ENCODE measurements at regions not wholly inside any gene's neighbourhood (a gene's known extent, or its start where the extent isn't known, plus 50 kb on each side); places are given as distances from the start of the nearest gene placed in this dataset.
"Not testable (repeated sequence)": the region's sequence is repeated elsewhere in the genome, so short reads cannot be mapped to it uniquely, and the experiment has no call there.

GRCh38 chr13:90732049-90732448, 615.4 kb upstream of the MIR17HG start:
- no peak for DNase-seq

DNA sequence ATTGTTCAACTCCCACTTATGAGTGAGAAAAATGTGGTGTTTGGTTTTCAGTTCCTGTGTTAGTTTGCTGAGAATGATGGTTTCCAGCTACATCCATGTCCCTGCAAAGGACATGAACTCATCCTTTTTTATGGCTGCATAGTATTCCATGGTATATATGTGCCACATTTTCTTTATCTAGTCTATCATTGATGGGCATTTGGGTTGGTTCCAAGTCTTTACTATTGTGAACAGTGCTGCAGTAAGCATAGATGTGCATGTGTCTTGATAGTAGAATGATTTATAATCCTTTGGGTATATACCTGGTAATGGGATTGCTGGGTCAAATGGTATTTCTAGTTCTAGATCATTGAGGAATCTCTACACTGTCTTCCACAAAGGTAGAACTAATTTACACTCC, 613.0 kb upstream of the MIR17HG start:
- DNase-seq: not testable (repeated sequence)

DNA sequence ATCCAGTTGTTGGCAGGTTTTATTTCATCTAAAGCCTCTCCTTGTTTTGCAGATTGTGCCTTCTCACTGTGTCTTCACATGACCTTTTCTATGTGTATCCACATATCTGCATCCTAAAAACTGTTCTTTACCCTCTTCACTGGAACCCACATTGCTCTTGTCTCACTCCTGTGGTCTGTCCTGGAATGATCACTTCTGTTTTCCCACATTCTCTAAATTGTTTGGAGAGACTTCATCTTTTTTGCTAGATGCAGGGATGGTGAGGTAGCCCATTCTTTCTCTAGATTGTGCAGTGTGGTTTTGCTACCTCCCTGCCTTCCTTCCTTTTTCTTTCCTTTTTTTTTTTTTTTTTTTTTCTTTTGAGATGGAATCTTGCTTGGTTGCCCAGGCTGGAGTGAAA, 608.6 kb upstream of the MIR17HG start:
- no peak for DNase-seq

DNA sequence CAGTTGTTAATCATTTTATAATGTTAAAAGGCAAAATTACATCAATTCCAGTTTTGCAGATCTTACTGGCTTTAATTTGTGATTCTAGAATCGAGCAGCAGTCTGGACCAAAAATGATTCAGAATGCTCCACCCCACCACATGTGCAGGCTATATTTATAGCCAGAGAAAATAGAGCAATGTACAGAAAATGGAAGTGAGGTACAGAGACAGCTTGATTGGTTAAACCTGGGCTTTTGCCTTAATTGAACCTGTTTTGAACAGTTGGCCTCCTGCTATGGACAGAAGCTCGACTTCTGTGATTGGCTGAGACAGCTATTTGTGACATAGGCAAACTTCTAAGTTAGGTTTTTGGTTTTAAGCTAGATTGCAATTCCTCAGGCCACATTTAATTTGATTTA, 607.4 kb upstream of the MIR17HG start:
- DNase-seq: no peak

GRCh38 chr13:90742381-90742780, 605.1 kb upstream of the MIR17HG start:
- no peak for DNase-seq

DNA sequence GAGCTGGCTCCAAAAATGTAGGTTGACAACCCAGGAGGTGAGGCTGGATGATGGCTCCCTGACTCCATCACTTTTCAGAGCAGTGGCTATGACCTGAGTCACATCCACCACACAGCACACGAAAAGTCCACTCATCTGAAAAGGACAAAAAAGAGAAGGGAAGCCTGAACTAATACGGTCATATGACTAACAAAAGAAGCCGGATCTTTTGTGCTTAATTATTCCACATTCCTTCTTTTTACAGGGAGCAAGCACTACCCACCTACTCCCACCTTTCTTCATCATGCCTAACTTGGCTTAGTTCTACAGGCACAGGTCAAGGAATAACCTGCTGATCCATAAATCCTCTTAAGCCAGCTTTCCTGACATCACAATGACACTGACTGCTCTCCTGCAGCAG, 601.3 kb upstream of the MIR17HG start:
- no peak for DNase-seq

- DNase-seq: no peak
Observed at GRCh38 chr13:90750021-90750420, 597.5 kb upstream of the MIR17HG start.

DNA sequence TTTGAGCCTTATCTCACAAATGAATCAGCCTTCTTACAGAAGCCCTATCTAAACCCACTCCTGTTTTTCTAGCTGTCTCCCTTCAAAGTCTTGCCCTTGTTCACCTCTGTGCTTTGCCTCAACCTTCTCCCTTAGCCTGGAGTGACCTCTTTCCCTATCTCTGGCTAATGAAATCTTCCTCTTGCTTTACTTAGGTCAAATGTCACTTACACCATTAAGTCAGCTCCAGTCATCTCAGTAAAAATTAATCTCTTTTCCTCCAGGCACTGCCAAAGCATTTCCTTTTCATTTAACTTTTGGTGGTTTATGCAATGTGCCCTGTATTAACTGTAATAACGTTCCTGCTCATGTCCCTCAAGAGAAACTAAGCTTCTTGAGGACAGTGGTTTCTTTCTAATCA, 596.5 kb upstream of the MIR17HG start:
- DNase-seq: no peak

DNA sequence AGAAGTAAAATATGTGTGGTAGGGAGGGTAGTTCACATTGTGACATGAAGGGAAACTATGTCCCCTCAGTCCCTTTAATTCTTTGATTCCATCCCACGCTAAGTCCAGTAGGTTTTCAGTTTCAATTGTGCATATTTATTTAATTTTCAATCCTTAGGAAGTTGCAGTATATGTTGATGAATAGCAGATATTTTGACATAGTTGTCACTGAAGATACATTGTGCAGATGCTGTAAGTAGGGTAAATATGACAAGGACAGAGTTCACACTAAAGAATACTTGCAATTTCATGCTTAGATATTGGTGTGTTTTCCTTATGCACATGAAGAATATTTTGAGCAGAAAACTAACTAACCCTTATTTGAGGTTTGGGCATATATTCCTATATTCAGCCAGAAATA, 595.4 kb upstream of the MIR17HG start:
- no peak for DNase-seq

DNA sequence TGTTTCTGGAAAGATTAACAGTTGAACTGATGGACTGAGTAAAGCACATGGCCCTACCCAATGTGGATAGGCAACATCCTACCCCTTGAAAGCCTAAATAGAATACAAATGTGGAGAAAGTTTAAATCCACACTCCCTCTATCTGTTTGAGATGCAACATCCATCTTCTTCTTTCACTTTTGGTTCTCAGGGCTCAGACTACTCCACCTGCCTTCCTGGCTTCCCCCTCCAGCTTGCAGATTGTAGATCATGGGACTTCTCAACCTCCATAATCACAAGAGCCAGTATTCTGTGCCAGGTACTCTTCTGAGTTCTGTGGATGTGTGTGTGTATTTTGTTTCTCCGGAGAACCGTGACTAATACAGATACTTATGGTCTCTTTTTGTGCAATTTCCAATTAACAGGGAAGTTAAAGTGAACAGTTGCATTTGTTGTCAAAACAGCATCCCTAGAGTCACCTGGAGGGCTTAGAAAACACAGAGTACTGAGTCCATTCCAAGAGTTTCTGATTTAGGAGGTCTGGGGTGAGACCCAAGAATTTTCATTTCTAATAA, 590.3 kb upstream of the MIR17HG start:
- DNase-seq: no peak

DNA sequence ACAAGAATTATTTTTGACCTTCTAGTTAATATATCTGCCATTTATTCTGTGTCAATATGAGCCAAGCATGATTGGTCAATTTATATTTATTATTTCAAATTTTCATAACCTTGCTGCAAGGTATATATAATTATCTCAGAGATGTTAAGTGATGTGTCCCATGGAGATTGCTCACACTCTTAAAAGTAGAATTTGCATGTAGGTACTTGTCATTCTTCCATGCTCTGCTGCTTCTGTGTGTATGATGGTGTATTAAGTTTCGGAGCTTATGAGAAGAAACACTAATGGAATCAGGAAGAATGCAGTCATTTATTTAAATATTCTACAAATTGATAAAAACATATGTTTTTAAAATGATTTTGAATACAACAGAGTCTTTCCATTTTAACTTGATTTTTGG, 586.8 kb upstream of the MIR17HG start:
- no peak for DNase-seq

DNA sequence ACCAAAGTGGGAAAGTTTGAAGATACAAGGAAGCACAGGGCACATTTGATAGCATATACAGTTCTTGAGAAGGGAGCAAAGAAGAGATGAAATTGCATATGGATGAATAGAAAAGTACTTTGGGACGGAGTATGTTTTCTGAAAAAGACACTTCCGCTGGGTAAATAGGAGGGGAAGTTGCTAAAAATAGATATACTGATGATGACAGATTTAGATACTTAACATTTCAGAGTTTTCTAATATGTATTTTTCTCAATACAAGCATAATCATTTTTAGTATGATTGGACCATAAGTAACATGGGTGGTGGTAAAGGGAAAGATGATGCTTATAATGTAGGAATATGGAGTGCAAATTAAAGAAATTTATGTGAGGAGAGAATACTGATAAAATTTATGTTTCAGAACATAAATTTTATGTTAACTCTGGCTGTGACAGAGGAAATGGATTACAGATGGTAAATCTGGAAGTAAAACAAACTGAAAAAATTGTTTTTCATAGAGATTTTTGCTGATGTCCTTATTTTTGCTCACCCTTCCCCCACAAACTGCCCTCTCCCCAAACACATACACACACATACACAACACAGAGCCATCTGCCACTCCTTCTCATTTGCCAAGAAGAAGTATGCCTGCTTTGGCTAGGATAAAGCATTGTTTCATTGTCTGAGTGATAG, 583.9 kb upstream of the MIR17HG start:
- DNase-seq: peak in 1 of 2 donors; percentile 2

GRCh38 chr13:90766386-90766902, 581.0 kb upstream of the MIR17HG start:
- DNase-seq: no peak

DNA sequence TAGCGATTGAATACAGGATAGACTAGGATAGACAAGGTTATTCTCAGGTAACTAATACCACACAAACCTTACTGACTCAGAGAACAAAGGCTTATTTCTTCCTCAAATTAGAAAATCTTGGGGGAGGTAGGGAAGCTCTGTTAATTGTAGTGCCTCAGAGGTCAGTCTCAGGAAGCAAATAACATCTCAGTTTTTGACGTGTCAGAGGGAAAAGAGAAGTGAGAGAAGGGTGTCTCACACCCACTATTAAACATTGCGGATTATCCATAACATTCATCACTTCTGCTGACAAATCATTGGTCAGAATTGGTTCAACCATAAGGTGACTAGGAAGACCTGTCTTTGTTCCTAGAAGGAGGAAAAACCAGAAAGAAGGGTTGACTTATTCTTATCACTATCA, 579.4 kb upstream of the MIR17HG start:
- peak; percentile 6 for DNase-seq

GRCh38 chr13:90769387-90769786, 578.1 kb upstream of the MIR17HG start:
- no peak for DNase-seq

GRCh38 chr13:90770334-90770733, 577.2 kb upstream of the MIR17HG start:
- DNase-seq: no peak

DNA sequence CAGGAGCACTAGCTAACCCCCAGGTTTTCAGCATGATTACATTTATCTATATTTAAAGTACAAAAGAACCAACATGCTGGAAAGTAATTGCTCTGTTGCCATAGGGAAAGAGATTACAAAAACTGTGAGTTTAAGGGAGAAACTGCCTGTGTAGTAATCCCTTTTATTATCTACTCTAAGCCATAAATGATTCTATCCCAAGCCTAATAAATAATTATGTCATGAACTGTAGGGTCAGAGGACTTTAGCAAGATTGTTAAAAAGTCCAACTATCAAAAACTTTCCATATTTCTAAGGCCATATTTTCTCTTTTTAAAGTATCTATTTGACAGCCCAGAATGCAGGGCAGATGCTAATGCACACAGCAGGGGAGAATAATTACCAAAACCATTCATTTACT, 573.8 kb upstream of the MIR17HG start:
- no peak for DNase-seq

GRCh38 chr13:90776051-90776748, 571.3 kb upstream of the MIR17HG start:
- no peak for DNase-seq

- DNase-seq: no peak
Observed at GRCh38 chr13:90783273-90783672, 564.2 kb upstream of the MIR17HG start.

DNA sequence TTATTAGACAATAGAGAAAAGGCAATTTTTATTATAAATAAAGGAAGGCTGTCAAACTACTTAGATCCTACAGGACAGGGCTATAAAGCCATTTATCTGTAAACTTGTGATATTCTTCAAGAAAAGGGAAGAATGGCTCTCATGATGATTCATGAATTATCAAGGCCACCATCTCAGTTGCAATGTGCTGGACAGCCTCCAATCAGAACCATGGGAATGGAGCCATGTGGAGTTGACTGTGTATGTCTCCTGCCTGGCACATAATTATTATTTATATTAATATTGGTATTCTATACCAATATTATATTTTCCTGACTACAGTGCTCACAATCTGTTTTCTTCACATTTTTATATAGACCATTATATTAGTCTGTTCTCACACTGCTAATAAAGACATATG, 560.5 kb upstream of the MIR17HG start:
- no peak for DNase-seq

DNA sequence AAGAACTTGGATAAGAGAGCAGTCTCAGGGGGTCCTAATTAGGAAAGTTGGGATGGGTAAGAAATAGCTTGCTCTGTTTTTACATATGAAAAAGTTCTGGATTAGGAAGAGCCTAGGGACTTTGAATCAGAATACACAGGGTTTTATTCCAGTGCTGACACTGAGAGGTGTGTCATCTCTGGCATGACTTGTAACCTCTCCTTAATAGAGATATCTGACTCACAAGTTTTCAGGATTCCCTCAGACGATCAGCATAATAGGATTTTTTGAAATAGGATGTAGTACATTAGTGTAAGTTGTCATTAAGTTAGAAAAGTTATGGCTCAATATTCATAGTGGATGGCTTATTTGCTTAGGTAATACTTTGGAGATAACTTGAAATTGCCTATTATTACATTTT, 555.2 kb upstream of the MIR17HG start:
- DNase-seq: no peak

DNA sequence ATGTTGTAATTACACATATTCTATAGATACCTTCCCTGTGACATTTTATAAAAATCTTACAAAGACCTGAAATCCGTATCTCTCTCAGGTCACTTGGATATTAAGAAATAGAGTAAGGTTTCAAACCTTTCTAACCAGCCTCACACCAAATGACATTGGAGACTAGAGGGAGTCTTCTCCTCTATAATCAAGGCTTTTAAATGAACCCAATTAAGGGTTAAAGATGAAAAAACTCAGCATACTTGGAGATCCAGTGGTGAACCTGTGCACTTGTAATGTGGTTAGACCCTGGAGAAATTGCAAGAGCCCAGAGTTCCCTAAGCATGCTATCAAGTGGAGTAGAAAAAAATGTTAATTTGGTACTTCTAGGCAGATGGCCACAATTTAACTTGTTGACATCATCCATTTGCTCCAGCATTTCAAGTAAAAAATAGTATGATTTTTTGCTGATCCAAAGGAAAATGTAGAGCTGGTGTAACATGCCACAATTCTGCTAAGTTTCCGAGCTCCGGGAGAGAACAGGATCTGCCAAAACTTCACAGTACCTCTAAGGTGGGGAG, 554.1 kb upstream of the MIR17HG start:
- DNase-seq: no peak

- no peak for DNase-seq
Observed at GRCh38 chr13:90796474-90796873, 551.0 kb upstream of the MIR17HG start.

GRCh38 chr13:90797335-90797734, 550.2 kb upstream of the MIR17HG start:
- DNase-seq: no peak
